GM23338 (cell line): ENCODE measurements at regions not wholly inside any gene's neighbourhood (a gene's known extent, or its start where the extent isn't known, plus 50 kb on each side); places are given as distances from the start of the nearest gene placed in this dataset.

Source experiments
- ATAC-seq: fragments of 200-7000 bp; cut with Tn5 transposase; 3 replicates; pipeline ENCODE4 v1.9.1; 2020
- DNase-seq: peaks from one replicate; pipeline ENCODE4 v3.0.0-alpha.2; 2015; ENCODE audit warnings: low spot score
- H2AFZ ChIP-seq: fragments of 200-600 bp; sonication (generic); 2 replicates; pipeline ENCODE4 v1.8.0; 2016; ENCODE audit warnings: antibody characterized with exemption, mild to moderate bottlenecking, moderate library complexity
- H3F3A ChIP-seq: fragments of 200-600 bp; sonication (generic); replicated peaks from 2 replicates; pipeline ENCODE4 v1.8.0; 2017; ENCODE audit warnings: antibody characterized with exemption, mixed run types, low read depth
- H3K27ac ChIP-seq: fragments of 200-600 bp; sonication (generic); 2 replicates; pipeline ENCODE4 v1.6.1; 2016; ENCODE audit warnings: low read depth
- H3K27me3 ChIP-seq: fragments of 200-600 bp; sonication (generic); 2 replicates; pipeline ENCODE4 v1.8.0; 2016; ENCODE audit warnings: mild to moderate bottlenecking, mixed run types, moderate library complexity; ENCODE audit not compliant: insufficient read depth
- H3K36me3 ChIP-seq: fragments of 200-600 bp; sonication (generic); 2 replicates; pipeline ENCODE4 v1.8.0; 2016; ENCODE audit warnings: mild to moderate bottlenecking; ENCODE audit not compliant: insufficient read depth
- H3K4me1 ChIP-seq: fragments of 200-600 bp; sonication (generic); 2 replicates; pipeline ENCODE4 v1.8.0; 2016; ENCODE audit warnings: mild to moderate bottlenecking, moderate library complexity; ENCODE audit not compliant: insufficient read depth
- H3K4me2 ChIP-seq: fragments of 200-600 bp; sonication (generic); 2 replicates; pipeline ENCODE4 v1.7.1; 2017; ENCODE audit warnings: mixed run types
- H3K4me3 ChIP-seq: fragments of 200-600 bp; sonication (generic); 2 replicates; pipeline ENCODE4 v1.6.1; 2016; ENCODE audit warnings: mixed run types
- H3K79me2 ChIP-seq: fragments of 200-600 bp; sonication (generic); replicated peaks from 2 replicates; pipeline ENCODE4 v1.8.0; 2017; ENCODE audit warnings: mild to moderate bottlenecking; ENCODE audit not compliant: insufficient read depth
- H3K9me2 ChIP-seq: fragments of 200-600 bp; sonication (generic); 2 replicates; pipeline ENCODE4 v1.8.0; 2017; ENCODE audit not compliant: insufficient read depth
- H4K20me1 ChIP-seq: fragments of 200-600 bp; sonication (generic); replicated peaks from 2 replicates; pipeline ENCODE4 v1.8.0; 2017; ENCODE audit warnings: mild to moderate bottlenecking; ENCODE audit not compliant: insufficient read depth
- H3K27ac Mint-ChIP-seq: 2 replicates; pipeline ENCODE4 v1.8.0; 2020; ENCODE audit warnings: inconsistent platforms, mild to moderate bottlenecking, moderate library complexity, mixed read lengths
- H3K27me3 Mint-ChIP-seq: 3 replicates; pipeline ENCODE4 v1.8.0; 2022; ENCODE audit warnings: low read depth, mild to moderate bottlenecking, moderate library complexity, mixed read lengths, inconsistent platforms; ENCODE audit not compliant: insufficient read depth, poor library complexity
- H3K36me3 Mint-ChIP-seq: 3 replicates; pipeline ENCODE4 v1.8.0; 2021; ENCODE audit warnings: low read depth, mild to moderate bottlenecking, inconsistent platforms, moderate library complexity, mixed read lengths
- H3K4me1 Mint-ChIP-seq: 3 replicates; pipeline ENCODE4 v1.8.0; 2020; ENCODE audit warnings: mild to moderate bottlenecking, inconsistent platforms, mixed read lengths
- H3K4me3 Mint-ChIP-seq: 3 replicates; pipeline ENCODE4 v1.8.0; 2021; ENCODE audit warnings: moderate library complexity, mild to moderate bottlenecking, inconsistent platforms, mixed read lengths
- H3K9me3 Mint-ChIP-seq: 3 replicates; pipeline ENCODE4 v1.8.0; 2020; ENCODE audit warnings: moderate library complexity, mild to moderate bottlenecking, inconsistent platforms, mixed read lengths
- EZH2 ChIP-seq: fragments of 200-600 bp; sonication (generic); IDR thresholded peaks from one replicate; pipeline ENCODE4 v1.8.0; 2017; ENCODE audit warnings: antibody characterized with exemption, mild to moderate bottlenecking, low read depth; ENCODE audit not compliant: unreplicated experiment
- EZH2phosphoT487 ChIP-seq: fragments of 200-600 bp; sonication (generic); IDR thresholded peaks from one replicate; pipeline ENCODE4 v1.8.1; 2018; ENCODE audit warnings: antibody characterized with exemption; ENCODE audit not compliant: unreplicated experiment
- JUNB ChIP-seq: IDR thresholded peaks from one replicate; pipeline ENCODE4 v1.6.1; 2016; ENCODE audit warnings: antibody characterized with exemption; ENCODE audit not compliant: unreplicated experiment
- NANOG ChIP-seq: IDR thresholded peaks from 2 replicates; pipeline ENCODE4 v1.6.1; 2016; ENCODE audit warnings: antibody characterized with exemption, borderline replicate concordance
- STAT1 ChIP-seq: IDR thresholded peaks from one replicate; pipeline ENCODE4 v1.6.1; 2016; ENCODE audit warnings: antibody characterized with exemption; ENCODE audit not compliant: unreplicated experiment
- ZNF331 ChIP-seq: fragments of 250-450 bp; sonication (Bioruptor Pico); IDR thresholded peaks from 2 replicates; pipeline ENCODE4 v1.5.0; 2020; ENCODE audit warnings: low read depth, mild to moderate bottlenecking, moderate library complexity
- TF ChIP-seq, protein P1 (sequence below): IDR thresholded peaks from 2 replicates; pipeline ENCODE4 v1.6.1; 2016; ENCODE audit warnings: antibody characterized with exemption
- TF ChIP-seq, protein P2 (sequence below), 2 experiments: fragments of 200-600 bp in 1 of 2; sonication (generic) in 1 of 2; conservative IDR thresholded peaks; 2 replicates each; pipeline versions ENCODE4 v1.5.1 to v1.6.1; 2016 to 2017; ENCODE audit warnings: antibody characterized with exemption in 2 of 2, low read depth in 2 of 2, mild to moderate bottlenecking in 2 of 2, moderate library complexity in 1 of 2
- TF ChIP-seq, protein P3 (sequence below): fragments of 250-450 bp; sonication (Bioruptor Pico); IDR thresholded peaks from 2 replicates; pipeline ENCODE4 v1.5.0; 2020; ENCODE audit warnings: mild to moderate bottlenecking, moderate library complexity

GRCh38 chr4:22910200-22910599 lies 217.5 kb downstream of the GBA3 start:
- TF ChIP-seq EZH2 (no peak), JUNB (no peak), ZNF331 (no peak)
- TF ChIP-seq, protein P1, sequence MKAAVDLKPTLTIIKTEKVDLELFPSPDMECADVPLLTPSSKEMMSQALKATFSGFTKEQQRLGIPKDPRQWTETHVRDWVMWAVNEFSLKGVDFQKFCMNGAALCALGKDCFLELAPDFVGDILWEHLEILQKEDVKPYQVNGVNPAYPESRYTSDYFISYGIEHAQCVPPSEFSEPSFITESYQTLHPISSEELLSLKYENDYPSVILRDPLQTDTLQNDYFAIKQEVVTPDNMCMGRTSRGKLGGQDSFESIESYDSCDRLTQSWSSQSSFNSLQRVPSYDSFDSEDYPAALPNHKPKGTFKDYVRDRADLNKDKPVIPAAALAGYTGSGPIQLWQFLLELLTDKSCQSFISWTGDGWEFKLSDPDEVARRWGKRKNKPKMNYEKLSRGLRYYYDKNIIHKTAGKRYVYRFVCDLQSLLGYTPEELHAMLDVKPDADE: no peak
- TF ChIP-seq, protein P2, sequence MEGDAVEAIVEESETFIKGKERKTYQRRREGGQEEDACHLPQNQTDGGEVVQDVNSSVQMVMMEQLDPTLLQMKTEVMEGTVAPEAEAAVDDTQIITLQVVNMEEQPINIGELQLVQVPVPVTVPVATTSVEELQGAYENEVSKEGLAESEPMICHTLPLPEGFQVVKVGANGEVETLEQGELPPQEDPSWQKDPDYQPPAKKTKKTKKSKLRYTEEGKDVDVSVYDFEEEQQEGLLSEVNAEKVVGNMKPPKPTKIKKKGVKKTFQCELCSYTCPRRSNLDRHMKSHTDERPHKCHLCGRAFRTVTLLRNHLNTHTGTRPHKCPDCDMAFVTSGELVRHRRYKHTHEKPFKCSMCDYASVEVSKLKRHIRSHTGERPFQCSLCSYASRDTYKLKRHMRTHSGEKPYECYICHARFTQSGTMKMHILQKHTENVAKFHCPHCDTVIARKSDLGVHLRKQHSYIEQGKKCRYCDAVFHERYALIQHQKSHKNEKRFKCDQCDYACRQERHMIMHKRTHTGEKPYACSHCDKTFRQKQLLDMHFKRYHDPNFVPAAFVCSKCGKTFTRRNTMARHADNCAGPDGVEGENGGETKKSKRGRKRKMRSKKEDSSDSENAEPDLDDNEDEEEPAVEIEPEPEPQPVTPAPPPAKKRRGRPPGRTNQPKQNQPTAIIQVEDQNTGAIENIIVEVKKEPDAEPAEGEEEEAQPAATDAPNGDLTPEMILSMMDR (conservative IDR thresholded peaks at IDR 0.05; ENCODE audit: low read depth in 2 of 2): no peak
- no peak overlapping the region for H3K4me3 ChIP-seq
- H3K27me3 Mint-ChIP-seq: no peaks in the 10 kb centered on the region
- H3K79me2 ChIP-seq: no peaks in the 10 kb centered on the region
- H3K36me3 ChIP-seq: no peaks in the 10 kb centered on the region
- ATAC-seq (no peak), DNase-seq (no peak)
- H3K4me2 ChIP-seq: no peak overlapping the region
- no peak overlapping the region for H3K27ac ChIP-seq
- H3F3A ChIP-seq: no peaks in the 10 kb centered on the region
- H3K4me1 ChIP-seq: no peaks in the 10 kb centered on the region
- H3K36me3 Mint-ChIP-seq: no peaks in the 10 kb centered on the region
- no peak overlapping the region for H3K4me3 Mint-ChIP-seq
- peaks cover 3% of the 10 kb centered on the region; the same call in 1 of the 3 replicates for H3K4me1 Mint-ChIP-seq
- H3K9me2 ChIP-seq: peaks cover 9% of the 10 kb centered on the region; the same call in 1 of the 2 replicates
- H3K9me3 Mint-ChIP-seq: peaks cover 6% of the 10 kb centered on the region; the same call in 1 of the 3 replicates
- no peaks in the 10 kb centered on the region for H3K27me3 ChIP-seq
- H3K27ac Mint-ChIP-seq: no peak overlapping the region
- no peak overlapping the region for H2AFZ ChIP-seq
- H4K20me1 ChIP-seq: no peaks in the 10 kb centered on the region

DNA sequence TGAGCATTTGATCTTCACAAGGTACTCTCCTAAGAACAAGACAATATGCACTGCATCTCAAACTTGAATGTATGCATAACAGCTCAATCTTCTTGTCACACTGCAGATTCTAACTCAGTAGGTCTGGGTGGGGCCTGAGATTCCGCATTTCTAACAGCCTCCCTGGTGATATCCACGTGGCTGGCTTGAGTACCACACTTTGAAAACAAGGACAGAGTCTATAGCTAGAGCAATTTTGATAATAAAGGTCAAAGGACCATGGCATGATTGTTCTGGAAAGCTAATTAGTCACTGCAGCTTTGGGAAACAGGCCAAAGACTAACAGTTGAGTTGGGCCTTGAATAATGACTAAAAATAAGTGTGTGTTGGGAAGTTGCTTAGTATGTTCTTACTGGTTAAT lies 213.3 kb downstream of the GBA3 start:
- H3F3A ChIP-seq: no peaks in the 10 kb centered on the region
- Mint-ChIP-seq H3K27ac (no peak overlapping the region), H3K4me1 (no peaks in the 10 kb centered on the region), H3K27me3 (no peaks in the 10 kb centered on the region), H3K9me3 (peaks cover 6% of the 10 kb centered on the region; the same call in 1 of the 3 replicates), H3K4me3 (no peak overlapping the region), H3K36me3 (no peaks in the 10 kb centered on the region)
- H3K27me3 ChIP-seq: no peaks in the 10 kb centered on the region
- no peaks in the 10 kb centered on the region for H3K79me2 ChIP-seq
- no peak overlapping the region for H3K27ac ChIP-seq
- no peak overlapping the region for H3K4me2 ChIP-seq
- ATAC-seq: no peak
- H3K4me3 ChIP-seq: no peak overlapping the region
- no peak for DNase-seq
- no peaks in the 10 kb centered on the region for H3K36me3 ChIP-seq
- no peaks in the 10 kb centered on the region for H3K4me1 ChIP-seq
- no peak overlapping the region for H2AFZ ChIP-seq
- no peaks in the 10 kb centered on the region for H4K20me1 ChIP-seq
- H3K9me2 ChIP-seq: peaks cover 9% of the 10 kb centered on the region; the same call in 1 of the 2 replicates
- TF ChIP-seq, protein P2 (conservative IDR thresholded peaks at IDR 0.05; ENCODE audit: low read depth in 2 of 2): no peak
- no peak for TF ChIP-seq NANOG
- TF ChIP-seq, protein P3, sequence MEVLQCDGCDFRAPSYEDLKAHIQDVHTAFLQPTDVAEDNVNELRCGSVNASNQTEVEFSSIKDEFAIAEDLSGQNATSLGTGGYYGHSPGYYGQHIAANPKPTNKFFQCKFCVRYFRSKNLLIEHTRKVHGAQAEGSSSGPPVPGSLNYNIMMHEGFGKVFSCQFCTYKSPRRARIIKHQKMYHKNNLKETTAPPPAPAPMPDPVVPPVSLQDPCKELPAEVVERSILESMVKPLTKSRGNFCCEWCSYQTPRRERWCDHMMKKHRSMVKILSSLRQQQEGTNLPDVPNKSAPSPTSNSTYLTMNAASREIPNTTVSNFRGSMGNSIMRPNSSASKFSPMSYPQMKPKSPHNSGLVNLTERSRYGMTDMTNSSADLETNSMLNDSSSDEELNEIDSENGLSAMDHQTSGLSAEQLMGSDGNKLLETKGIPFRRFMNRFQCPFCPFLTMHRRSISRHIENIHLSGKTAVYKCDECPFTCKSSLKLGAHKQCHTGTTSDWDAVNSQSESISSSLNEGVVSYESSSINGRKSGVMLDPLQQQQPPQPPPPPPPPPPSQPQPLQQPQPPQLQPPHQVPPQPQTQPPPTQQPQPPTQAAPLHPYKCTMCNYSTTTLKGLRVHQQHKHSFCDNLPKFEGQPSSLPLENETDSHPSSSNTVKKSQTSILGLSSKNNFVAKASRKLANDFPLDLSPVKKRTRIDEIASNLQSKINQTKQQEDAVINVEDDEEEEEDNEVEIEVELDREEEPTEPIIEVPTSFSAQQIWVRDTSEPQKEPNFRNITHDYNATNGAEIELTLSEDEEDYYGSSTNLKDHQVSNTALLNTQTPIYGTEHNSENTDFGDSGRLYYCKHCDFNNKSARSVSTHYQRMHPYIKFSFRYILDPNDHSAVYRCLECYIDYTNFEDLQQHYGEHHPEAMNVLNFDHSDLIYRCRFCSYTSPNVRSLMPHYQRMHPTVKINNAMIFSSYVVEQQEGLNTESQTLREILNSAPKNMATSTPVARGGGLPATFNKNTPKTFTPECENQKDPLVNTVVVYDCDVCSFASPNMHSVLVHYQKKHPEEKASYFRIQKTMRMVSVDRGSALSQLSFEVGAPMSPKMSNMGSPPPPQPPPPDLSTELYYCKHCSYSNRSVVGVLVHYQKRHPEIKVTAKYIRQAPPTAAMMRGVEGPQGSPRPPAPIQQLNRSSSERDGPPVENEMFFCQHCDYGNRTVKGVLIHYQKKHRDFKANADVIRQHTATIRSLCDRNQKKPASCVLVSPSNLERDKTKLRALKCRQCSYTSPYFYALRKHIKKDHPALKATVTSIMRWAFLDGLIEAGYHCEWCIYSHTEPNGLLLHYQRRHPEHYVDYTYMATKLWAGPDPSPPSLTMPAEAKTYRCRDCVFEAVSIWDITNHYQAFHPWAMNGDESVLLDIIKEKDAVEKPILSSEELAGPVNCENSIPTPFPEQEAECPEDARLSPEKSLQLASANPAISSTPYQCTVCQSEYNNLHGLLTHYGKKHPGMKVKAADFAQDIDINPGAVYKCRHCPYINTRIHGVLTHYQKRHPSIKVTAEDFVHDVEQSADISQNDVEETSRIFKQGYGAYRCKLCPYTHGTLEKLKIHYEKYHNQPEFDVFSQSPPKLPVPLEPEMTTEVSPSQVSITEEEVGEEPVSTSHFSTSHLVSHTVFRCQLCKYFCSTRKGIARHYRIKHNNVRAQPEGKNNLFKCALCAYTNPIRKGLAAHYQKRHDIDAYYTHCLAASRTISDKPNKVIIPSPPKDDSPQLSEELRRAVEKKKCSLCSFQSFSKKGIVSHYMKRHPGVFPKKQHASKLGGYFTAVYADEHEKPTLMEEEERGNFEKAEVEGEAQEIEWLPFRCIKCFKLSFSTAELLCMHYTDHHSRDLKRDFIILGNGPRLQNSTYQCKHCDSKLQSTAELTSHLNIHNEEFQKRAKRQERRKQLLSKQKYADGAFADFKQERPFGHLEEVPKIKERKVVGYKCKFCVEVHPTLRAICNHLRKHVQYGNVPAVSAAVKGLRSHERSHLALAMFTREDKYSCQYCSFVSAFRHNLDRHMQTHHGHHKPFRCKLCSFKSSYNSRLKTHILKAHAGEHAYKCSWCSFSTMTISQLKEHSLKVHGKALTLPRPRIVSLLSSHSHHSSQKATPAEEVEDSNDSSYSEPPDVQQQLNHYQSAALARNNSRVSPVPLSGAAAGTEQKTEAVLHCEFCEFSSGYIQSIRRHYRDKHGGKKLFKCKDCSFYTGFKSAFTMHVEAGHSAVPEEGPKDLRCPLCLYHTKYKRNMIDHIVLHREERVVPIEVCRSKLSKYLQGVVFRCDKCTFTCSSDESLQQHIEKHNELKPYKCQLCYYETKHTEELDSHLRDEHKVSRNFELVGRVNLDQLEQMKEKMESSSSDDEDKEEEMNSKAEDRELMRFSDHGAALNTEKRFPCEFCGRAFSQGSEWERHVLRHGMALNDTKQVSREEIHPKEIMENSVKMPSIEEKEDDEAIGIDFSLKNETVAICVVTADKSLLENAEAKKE (CRISPR knock-in tag): no peak
- no peak for TF ChIP-seq STAT1
- TF ChIP-seq EZH2phosphoT487: no peak
